ENCODE measurements at regions not wholly inside any gene's neighbourhood (a gene's known extent, or its start where the extent isn't known, plus 50 kb on each side); places are given as distances from the start of the nearest gene placed in this dataset.

GRCh38 chr2:100655936-100656534, 93.2 kb downstream of the PDCL3 start:
- Histone ChIP-seq H3K9me3 (peaks cover 0 to 3% (median 0%) of the 10 kb centered on the region in 4 donors), H3K4me3 (no peak overlapping the region), H3K27ac (no peak overlapping the region), H3K4me1 (peaks cover 0 to 13% (median 9%) of the 10 kb centered on the region in 4 donors), H3K27me3 (no peaks in the 10 kb centered on the region), H3K36me3 (no peaks in the 10 kb centered on the region)
- no peak for TF ChIP-seq CTCF (IDR thresholded peaks at IDR 0.05)
- TF ChIP-seq POLR2AphosphoS5 (IDR thresholded peaks at IDR 0.05), result no peak
- TF ChIP-seq EP300 (IDR thresholded peaks at IDR 0.05), result no peak
- no peak for TF ChIP-seq POLR2A (IDR thresholded peaks at IDR 0.05)
- WGBS, 2 donors, result 82 to 85% methylated on average over 5 of the region's 5 CpGs
- DNase-seq, result no peak
- intact Hi-C loops (cut with DNase I), result no loop called here

GRCh38 chr2:100658017-100658416, 95.2 kb downstream of the PDCL3 start:
- H3K36me3 ChIP-seq, result no peaks in the 10 kb centered on the region
- intact Hi-C loops (cut with DNase I), result no loop called here
- no peak for DNase-seq
- no peak for TF ChIP-seq POLR2A (IDR thresholded peaks at IDR 0.05)
- no peak for TF ChIP-seq POLR2AphosphoS5 (IDR thresholded peaks at IDR 0.05)
- TF ChIP-seq CTCF (IDR thresholded peaks at IDR 0.05), result no peak
- no peak for TF ChIP-seq EP300 (IDR thresholded peaks at IDR 0.05)
- H3K27ac ChIP-seq, result no peak overlapping the region
- H3K4me3 ChIP-seq, result no peak overlapping the region
- H3K9me3 ChIP-seq, result peaks cover 0 to 3% (median 0%) of the 10 kb centered on the region in 4 donors
- no peaks in the 10 kb centered on the region for H3K27me3 ChIP-seq
- 85 to 88% methylated on average over 4 of the region's 4 CpGs for WGBS, 2 donors
- H3K4me1 ChIP-seq, result peaks cover 0 to 13% (median 9%) of the 10 kb centered on the region in 4 donors

- intact Hi-C loops (cut with DNase I), result no loop called here
- H3K9me3 ChIP-seq, result no peaks in the 10 kb centered on the region
- H3K27me3 ChIP-seq, result no peaks in the 10 kb centered on the region
- H3K4me1 ChIP-seq, result peaks cover 0 to 3% (median 1%) of the 10 kb centered on the region in 4 donors
- no peak overlapping the region for H3K27ac ChIP-seq
- no peak for DNase-seq
- TF ChIP-seq CTCF (IDR thresholded peaks at IDR 0.05) (no peak), EP300 (IDR thresholded peaks at IDR 0.05) (no peak), POLR2AphosphoS5 (IDR thresholded peaks at IDR 0.05) (no peak), POLR2A (IDR thresholded peaks at IDR 0.05) (no peak)
- 84 to 91% methylated on average over 12 of the region's 12 CpGs for WGBS, 2 donors
- no peak overlapping the region for H3K4me3 ChIP-seq
- H3K36me3 ChIP-seq, result no peaks in the 10 kb centered on the region
These were observed 98.2 kb downstream of the PDCL3 start for GRCh38 chr2:100660851-100661584.

DNA sequence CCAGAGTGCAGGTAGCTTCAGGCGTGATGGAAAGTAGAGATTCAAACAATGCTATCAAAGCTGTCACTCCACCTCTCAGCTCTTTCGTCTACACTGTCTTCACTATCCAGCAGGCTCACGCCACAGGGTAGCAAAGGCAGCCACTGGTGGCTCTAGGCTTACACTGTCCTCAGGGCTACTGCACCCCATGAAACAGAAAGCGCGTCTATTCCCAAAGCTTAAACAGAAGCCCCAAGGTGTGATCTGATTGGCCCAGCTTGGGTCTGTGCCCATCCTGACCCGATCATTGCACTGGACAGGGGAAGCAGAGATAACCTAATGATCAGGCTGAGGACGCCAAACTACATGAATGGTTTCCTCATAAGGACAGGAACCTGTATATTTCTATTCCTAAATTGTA, 100.1 kb downstream of the PDCL3 start:
- no peak for TF ChIP-seq POLR2A (IDR thresholded peaks at IDR 0.05)
- no peak for TF ChIP-seq EP300 (IDR thresholded peaks at IDR 0.05)
- no peak for TF ChIP-seq CTCF (IDR thresholded peaks at IDR 0.05)
- no peak for TF ChIP-seq POLR2AphosphoS5 (IDR thresholded peaks at IDR 0.05)
- H3K36me3 ChIP-seq, result no peaks in the 10 kb centered on the region
- intact Hi-C loops (cut with DNase I), result no loop called here
- no peaks in the 10 kb centered on the region for H3K27me3 ChIP-seq
- no peaks in the 10 kb centered on the region for H3K4me1 ChIP-seq
- DNase-seq, result no peak
- H3K9me3 ChIP-seq, result no peaks in the 10 kb centered on the region
- H3K27ac ChIP-seq, result no peak overlapping the region
- no peak overlapping the region for H3K4me3 ChIP-seq
- WGBS, 2 donors, result 91% methylated on average over 7 of the region's 7 CpGs
